GM23338 (cell line): ENCODE measurements at regions not wholly inside any gene's neighbourhood (a gene's known extent, or its start where the extent isn't known, plus 50 kb on each side); places are given as distances from the start of the nearest gene placed in this dataset.

Experiments used
- CREB1 ChIP-seq: fragments of 250-450 bp; sonication (Bioruptor Pico); IDR thresholded peaks from 2 replicates; pipeline ENCODE4 v1.5.0; 2020; ENCODE audit warnings: low read depth, mild to moderate bottlenecking, moderate library complexity
- CTCF ChIP-seq, 2 experiments: fragments of 200-600 bp in 1 of 2; sonication (generic) in 1 of 2; conservative IDR thresholded peaks; 2 replicates each; pipeline versions ENCODE4 v1.5.1 to v1.6.1; 2016 to 2017; ENCODE audit warnings: antibody characterized with exemption in 2 of 2, low read depth in 2 of 2, mild to moderate bottlenecking in 2 of 2, moderate library complexity in 1 of 2
- EZH2 ChIP-seq: fragments of 200-600 bp; sonication (generic); IDR thresholded peaks from one replicate; pipeline ENCODE4 v1.8.0; 2017; ENCODE audit warnings: antibody characterized with exemption, mild to moderate bottlenecking, low read depth; ENCODE audit not compliant: unreplicated experiment
- EZH2phosphoT487 ChIP-seq: fragments of 200-600 bp; sonication (generic); IDR thresholded peaks from one replicate; pipeline ENCODE4 v1.8.1; 2018; ENCODE audit warnings: antibody characterized with exemption; ENCODE audit not compliant: unreplicated experiment
- JUNB ChIP-seq: IDR thresholded peaks from one replicate; pipeline ENCODE4 v1.6.1; 2016; ENCODE audit warnings: antibody characterized with exemption; ENCODE audit not compliant: unreplicated experiment
- NANOG ChIP-seq: IDR thresholded peaks from 2 replicates; pipeline ENCODE4 v1.6.1; 2016; ENCODE audit warnings: antibody characterized with exemption, borderline replicate concordance
- POLR2AphosphoS5 ChIP-seq: IDR thresholded peaks from 2 replicates; pipeline ENCODE4 v1.6.1; 2016; ENCODE audit warnings: antibody characterized with exemption, low read depth
- REST ChIP-seq: IDR thresholded peaks from one replicate; pipeline ENCODE4 v1.6.1; 2018; ENCODE audit warnings: antibody characterized with exemption; ENCODE audit not compliant: unreplicated experiment
- STAT1 ChIP-seq: IDR thresholded peaks from one replicate; pipeline ENCODE4 v1.6.1; 2016; ENCODE audit warnings: antibody characterized with exemption; ENCODE audit not compliant: unreplicated experiment
- ZNF331 ChIP-seq: fragments of 250-450 bp; sonication (Bioruptor Pico); IDR thresholded peaks from 2 replicates; pipeline ENCODE4 v1.5.0; 2020; ENCODE audit warnings: low read depth, mild to moderate bottlenecking, moderate library complexity
- TF ChIP-seq, protein P1 (sequence below): IDR thresholded peaks from 2 replicates; pipeline ENCODE4 v1.6.1; 2016; ENCODE audit warnings: antibody characterized with exemption
- TF ChIP-seq, protein P2 (sequence below): fragments of 250-450 bp; sonication (Bioruptor Pico); IDR thresholded peaks from 2 replicates; pipeline ENCODE4 v1.5.0; 2020; ENCODE audit warnings: mild to moderate bottlenecking, moderate library complexity

DNA sequence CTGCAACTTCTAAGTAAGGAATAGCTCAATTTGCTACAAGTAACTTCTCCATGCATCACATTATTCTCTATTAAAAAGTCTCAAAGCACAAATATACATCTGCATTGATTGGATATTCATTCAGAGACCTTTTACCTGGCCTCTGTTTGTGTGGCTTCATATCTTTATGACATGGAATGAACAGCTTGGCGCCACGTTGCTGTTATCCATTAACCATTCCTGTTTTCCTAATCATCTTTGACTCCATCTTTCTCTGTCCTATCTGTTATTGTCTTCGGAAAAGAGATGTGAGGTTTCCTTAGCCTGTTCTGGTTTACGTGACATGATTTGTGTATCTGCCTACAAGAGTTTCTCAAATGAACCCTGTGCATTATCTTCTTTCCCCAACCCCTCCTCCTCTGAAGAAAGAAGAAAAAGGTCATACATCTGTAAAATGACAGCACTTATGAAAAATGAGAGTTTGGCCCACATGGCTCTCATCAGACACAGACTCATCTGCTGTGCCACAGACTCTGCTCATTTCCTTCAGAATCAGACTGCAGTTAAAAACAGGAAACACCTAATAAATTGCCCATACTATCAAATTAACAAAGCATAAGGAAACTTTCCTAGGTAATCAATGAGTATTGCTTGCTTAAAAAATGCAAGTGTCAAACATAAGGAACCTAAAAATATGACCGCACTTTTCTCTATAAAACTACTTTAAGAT, 347.6 kb upstream of the FAM241A start:
- TF ChIP-seq CREB1 (no peak), CTCF (conservative IDR thresholded peaks at IDR 0.05; ENCODE audit: low read depth in 2 of 2) (no peak), REST (no peak), JUNB (no peak), EZH2phosphoT487 (no peak), POLR2AphosphoS5 (no peak), EZH2 (no peak), STAT1 (no peak), ZNF331 (CRISPR knock-in tag) (no peak), NANOG (no peak)
- TF ChIP-seq, protein P1, sequence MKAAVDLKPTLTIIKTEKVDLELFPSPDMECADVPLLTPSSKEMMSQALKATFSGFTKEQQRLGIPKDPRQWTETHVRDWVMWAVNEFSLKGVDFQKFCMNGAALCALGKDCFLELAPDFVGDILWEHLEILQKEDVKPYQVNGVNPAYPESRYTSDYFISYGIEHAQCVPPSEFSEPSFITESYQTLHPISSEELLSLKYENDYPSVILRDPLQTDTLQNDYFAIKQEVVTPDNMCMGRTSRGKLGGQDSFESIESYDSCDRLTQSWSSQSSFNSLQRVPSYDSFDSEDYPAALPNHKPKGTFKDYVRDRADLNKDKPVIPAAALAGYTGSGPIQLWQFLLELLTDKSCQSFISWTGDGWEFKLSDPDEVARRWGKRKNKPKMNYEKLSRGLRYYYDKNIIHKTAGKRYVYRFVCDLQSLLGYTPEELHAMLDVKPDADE: no peak
- TF ChIP-seq, protein P2, sequence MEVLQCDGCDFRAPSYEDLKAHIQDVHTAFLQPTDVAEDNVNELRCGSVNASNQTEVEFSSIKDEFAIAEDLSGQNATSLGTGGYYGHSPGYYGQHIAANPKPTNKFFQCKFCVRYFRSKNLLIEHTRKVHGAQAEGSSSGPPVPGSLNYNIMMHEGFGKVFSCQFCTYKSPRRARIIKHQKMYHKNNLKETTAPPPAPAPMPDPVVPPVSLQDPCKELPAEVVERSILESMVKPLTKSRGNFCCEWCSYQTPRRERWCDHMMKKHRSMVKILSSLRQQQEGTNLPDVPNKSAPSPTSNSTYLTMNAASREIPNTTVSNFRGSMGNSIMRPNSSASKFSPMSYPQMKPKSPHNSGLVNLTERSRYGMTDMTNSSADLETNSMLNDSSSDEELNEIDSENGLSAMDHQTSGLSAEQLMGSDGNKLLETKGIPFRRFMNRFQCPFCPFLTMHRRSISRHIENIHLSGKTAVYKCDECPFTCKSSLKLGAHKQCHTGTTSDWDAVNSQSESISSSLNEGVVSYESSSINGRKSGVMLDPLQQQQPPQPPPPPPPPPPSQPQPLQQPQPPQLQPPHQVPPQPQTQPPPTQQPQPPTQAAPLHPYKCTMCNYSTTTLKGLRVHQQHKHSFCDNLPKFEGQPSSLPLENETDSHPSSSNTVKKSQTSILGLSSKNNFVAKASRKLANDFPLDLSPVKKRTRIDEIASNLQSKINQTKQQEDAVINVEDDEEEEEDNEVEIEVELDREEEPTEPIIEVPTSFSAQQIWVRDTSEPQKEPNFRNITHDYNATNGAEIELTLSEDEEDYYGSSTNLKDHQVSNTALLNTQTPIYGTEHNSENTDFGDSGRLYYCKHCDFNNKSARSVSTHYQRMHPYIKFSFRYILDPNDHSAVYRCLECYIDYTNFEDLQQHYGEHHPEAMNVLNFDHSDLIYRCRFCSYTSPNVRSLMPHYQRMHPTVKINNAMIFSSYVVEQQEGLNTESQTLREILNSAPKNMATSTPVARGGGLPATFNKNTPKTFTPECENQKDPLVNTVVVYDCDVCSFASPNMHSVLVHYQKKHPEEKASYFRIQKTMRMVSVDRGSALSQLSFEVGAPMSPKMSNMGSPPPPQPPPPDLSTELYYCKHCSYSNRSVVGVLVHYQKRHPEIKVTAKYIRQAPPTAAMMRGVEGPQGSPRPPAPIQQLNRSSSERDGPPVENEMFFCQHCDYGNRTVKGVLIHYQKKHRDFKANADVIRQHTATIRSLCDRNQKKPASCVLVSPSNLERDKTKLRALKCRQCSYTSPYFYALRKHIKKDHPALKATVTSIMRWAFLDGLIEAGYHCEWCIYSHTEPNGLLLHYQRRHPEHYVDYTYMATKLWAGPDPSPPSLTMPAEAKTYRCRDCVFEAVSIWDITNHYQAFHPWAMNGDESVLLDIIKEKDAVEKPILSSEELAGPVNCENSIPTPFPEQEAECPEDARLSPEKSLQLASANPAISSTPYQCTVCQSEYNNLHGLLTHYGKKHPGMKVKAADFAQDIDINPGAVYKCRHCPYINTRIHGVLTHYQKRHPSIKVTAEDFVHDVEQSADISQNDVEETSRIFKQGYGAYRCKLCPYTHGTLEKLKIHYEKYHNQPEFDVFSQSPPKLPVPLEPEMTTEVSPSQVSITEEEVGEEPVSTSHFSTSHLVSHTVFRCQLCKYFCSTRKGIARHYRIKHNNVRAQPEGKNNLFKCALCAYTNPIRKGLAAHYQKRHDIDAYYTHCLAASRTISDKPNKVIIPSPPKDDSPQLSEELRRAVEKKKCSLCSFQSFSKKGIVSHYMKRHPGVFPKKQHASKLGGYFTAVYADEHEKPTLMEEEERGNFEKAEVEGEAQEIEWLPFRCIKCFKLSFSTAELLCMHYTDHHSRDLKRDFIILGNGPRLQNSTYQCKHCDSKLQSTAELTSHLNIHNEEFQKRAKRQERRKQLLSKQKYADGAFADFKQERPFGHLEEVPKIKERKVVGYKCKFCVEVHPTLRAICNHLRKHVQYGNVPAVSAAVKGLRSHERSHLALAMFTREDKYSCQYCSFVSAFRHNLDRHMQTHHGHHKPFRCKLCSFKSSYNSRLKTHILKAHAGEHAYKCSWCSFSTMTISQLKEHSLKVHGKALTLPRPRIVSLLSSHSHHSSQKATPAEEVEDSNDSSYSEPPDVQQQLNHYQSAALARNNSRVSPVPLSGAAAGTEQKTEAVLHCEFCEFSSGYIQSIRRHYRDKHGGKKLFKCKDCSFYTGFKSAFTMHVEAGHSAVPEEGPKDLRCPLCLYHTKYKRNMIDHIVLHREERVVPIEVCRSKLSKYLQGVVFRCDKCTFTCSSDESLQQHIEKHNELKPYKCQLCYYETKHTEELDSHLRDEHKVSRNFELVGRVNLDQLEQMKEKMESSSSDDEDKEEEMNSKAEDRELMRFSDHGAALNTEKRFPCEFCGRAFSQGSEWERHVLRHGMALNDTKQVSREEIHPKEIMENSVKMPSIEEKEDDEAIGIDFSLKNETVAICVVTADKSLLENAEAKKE (CRISPR knock-in tag): no peak
